HEK293 (cell line): ENCODE measurements at regions not wholly inside any gene's neighbourhood (a gene's known extent, or its start where the extent isn't known, plus 50 kb on each side); places are given as distances from the start of the nearest gene placed in this dataset.

Experiments
- KLF16 ChIP-seq: fragments of 450-650 bp; formaldehyde crosslinking; IDR thresholded peaks from 2 replicates; pipeline ENCODE4 v1.5.1; 2017; ENCODE audit warnings: missing biosample characterization, missing genetic modification characterization
- KLF7 ChIP-seq: fragments of 450-650 bp; formaldehyde crosslinking; IDR thresholded peaks from 2 replicates; pipeline ENCODE4 v1.5.1; 2016; ENCODE audit warnings: missing biosample characterization, missing genetic modification characterization, borderline replicate concordance
- ZNF341 ChIP-seq: fragments of 450-650 bp; formaldehyde crosslinking; IDR thresholded peaks from 2 replicates; pipeline ENCODE4; 2016; ENCODE audit warnings: low read depth, missing biosample characterization, missing genetic modification characterization
- ZNF362 ChIP-seq: fragments of 450-650 bp; formaldehyde crosslinking; IDR thresholded peaks from 2 replicates; pipeline ENCODE4 v1.5.1; 2016; ENCODE audit warnings: missing biosample characterization, missing genetic modification characterization
- ZNF391 ChIP-seq: fragments of 450-650 bp; formaldehyde crosslinking; IDR thresholded peaks from 2 replicates; pipeline ENCODE4 v1.5.1; 2016; ENCODE audit warnings: low read depth, missing biosample characterization, missing genetic modification characterization, borderline replicate concordance
- ZNF571 ChIP-seq: fragments of 450-650 bp; formaldehyde crosslinking; IDR thresholded peaks from 2 replicates; pipeline ENCODE4 v1.5.0; 2017; ENCODE audit warnings: missing biosample characterization, missing genetic modification characterization

DNA sequence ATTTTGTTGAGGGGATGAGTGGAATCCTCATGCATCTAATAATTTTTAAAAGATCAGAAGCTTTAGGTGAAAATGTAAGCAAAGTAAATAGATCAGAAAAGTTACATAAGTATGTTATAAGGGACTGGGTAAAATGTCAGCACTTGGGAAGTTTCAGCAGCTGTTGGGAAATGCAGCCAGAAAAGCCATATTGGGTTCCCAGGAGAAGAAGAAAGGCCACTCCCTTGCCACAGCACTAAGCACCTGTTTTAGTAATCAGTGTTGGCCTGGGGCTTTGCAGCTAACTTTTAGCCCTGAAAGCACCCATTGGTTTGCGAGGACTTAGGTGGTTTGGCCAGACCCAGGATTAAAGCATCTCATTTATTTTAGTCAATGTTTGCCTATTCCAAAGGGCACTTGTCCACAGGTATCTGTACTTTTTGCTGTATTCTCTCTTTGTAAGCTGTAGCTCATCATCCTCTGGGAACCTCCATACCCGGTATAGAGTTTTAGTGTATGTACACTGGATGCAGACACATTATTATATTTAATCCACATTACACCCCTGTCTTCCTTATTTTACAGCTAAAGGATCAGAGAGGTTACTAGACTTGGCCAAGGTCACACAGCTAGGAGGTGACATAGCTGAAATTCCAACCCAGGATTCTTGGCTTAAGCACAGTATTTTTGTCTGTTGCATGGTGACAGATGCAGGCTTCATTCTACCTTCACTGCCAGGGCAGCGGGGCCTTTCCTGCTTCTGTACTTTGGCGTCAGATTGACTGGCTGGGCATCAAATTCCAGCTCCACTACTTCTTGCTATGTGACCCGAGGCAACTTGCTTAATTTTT lies 127.7 kb upstream of the SESN3 start:
- TF ChIP-seq ZNF391 (tag by site-specific recombination): no peak
- TF ChIP-seq ZNF571: no peak
- TF ChIP-seq KLF16: no peak
- no peak for TF ChIP-seq ZNF362 (tag by site-specific recombination)
- TF ChIP-seq KLF7 (tag by site-specific recombination): no peak
- no peak for TF ChIP-seq ZNF341 (tag by site-specific recombination)
